Stomach (tissue), 8 donors: ENCODE measurements at regions not wholly inside any gene's neighbourhood (a gene's known extent, or its start where the extent isn't known, plus 50 kb on each side); places are given as distances from the start of the nearest gene placed in this dataset.

ENCODE experiments used
- DNase-seq, 2 donors: peaks; one replicate each; pipeline versions ENCODE4 v3.0.0 to v3.0.0-alpha.2; 2013 to 2019
- H3K27ac ChIP-seq, 5 donors: fragments of 200-600 bp in 4 of 5; sonication (generic) in 4 of 5; one replicate each; pipeline ENCODE4 v1.5.1; 2013 to 2019; ENCODE audit warnings: mild to moderate bottlenecking in 1 of 5, moderate library complexity in 1 of 5
- H3K27me3 ChIP-seq, 3 donors: fragments of 200-600 bp; sonication (generic); one replicate each; pipeline ENCODE4 v1.5.1; 2017 to 2019; ENCODE audit warnings: mixed run types in 1 of 3
- H3K36me3 ChIP-seq, 4 donors: fragments of 200-600 bp; sonication (generic); 1 replicate in 3 of 4; 2 replicates in 1 of 4; pipeline ENCODE4 v1.5.1; 2016 to 2019
- H3K4me1 ChIP-seq, 4 donors: fragments of 200-600 bp; sonication (generic); one replicate each; pipeline ENCODE4 v1.5.1; 2016 to 2019
- H3K4me3 ChIP-seq, 4 donors: fragments of 200-600 bp; sonication (generic) in 3 of 4; one replicate each; pipeline ENCODE4 v1.5.1; 2016 to 2019; ENCODE audit warnings: mild to moderate bottlenecking in 1 of 4
- H3K9me3 ChIP-seq, 4 donors: fragments of 200-600 bp; sonication (generic); one replicate each; pipeline ENCODE4 v1.5.1; 2016 to 2019
- CTCF ChIP-seq, 7 experiments: fragments of 450-650 bp in 4 of 7; fragments of 200-600 bp in 3 of 7; sonication (generic) in 3 of 7; IDR thresholded peaks; one replicate each; pipeline ENCODE4 v1.5.1; 2016 to 2019; ENCODE audit warnings: antibody characterized with exemption in 7 of 7, control low read depth in 2 of 7, mild to moderate bottlenecking in 1 of 7
- EP300 ChIP-seq: sonication (generic); formaldehyde crosslinking; IDR thresholded peaks from one replicate; pipeline ENCODE4 v1.6.1; 2017; ENCODE audit warnings: antibody characterized with exemption
- POLR2A ChIP-seq, 4 donors: fragments of 450-650 bp; IDR thresholded peaks; one replicate each; pipeline ENCODE4 v1.6.1; 2016; ENCODE audit warnings: antibody characterized with exemption in 4 of 4, control low read depth in 2 of 4, mild to moderate bottlenecking in 1 of 4, moderate library complexity in 1 of 4
- POLR2AphosphoS5 ChIP-seq, 3 donors: sonication (generic); formaldehyde crosslinking; IDR thresholded peaks; one replicate each; pipeline ENCODE4 v1.6.1; 2016; ENCODE audit warnings: antibody characterized with exemption in 3 of 3
- WGBS, 5 donors: extraction: QIAGEN DNeasy Blood & Tissue Kit in 3 of 5; methylation state at CpG; one replicate each; pipeline versions ENCODE4 v1.1.5 to v1.1.7; 2013 to 2018; 5-methylcytosine and 5-hydroxymethylcytosine counted together
- intact Hi-C: fragments of 100-400 bp; cut with DNase I; formaldehyde crosslinking; loops from one replicate; pipeline ENCODE4 v1.15.1; 2023; ENCODE audit warnings: low total_unique reads
- donor health status: healthy with polysubstance abuse.
- donor health status: Bipolar disorder and iron deficiency.
- donor health status: healthy.

- H3K4me3 ChIP-seq, result no peak overlapping the region
- 84 to 96% (median 89%) methylated on average over 1 of the region's 1 CpG for WGBS, 5 donors
- no peak for DNase-seq
- peaks cover 0 to 19% (median 16%) of the 10 kb centered on the region in 4 donors for H3K9me3 ChIP-seq
- H3K27me3 ChIP-seq, result peaks cover 0 to 17% (median 0%) of the 10 kb centered on the region in 3 donors
- intact Hi-C loops, result no loop called here
- H3K4me1 ChIP-seq, result no peaks in the 10 kb centered on the region
- H3K36me3 ChIP-seq, result no peaks in the 10 kb centered on the region
- no peak overlapping the region for H3K27ac ChIP-seq
- TF ChIP-seq CTCF (IDR thresholded peaks at IDR 0.05) (no peak), POLR2A (IDR thresholded peaks at IDR 0.05) (no peak), POLR2AphosphoS5 (IDR thresholded peaks at IDR 0.05) (no peak), EP300 (no peak)
These were observed 611.6 kb upstream of the CADM1 start for GRCh38 chr11:116115801-116116200.

GRCh38 chr11:116114198-116114651, 610.0 kb upstream of the CADM1 start:
- peaks cover 0 to 15% (median 0%) of the 10 kb centered on the region in 3 donors for H3K27me3 ChIP-seq
- DNase-seq, result no peak
- no peak for TF ChIP-seq CTCF (IDR thresholded peaks at IDR 0.05)
- no peak for TF ChIP-seq POLR2AphosphoS5 (IDR thresholded peaks at IDR 0.05)
- no peak for TF ChIP-seq POLR2A (IDR thresholded peaks at IDR 0.05)
- TF ChIP-seq EP300, result no peak
- peaks cover 0 to 19% (median 16%) of the 10 kb centered on the region in 4 donors for H3K9me3 ChIP-seq
- H3K27ac ChIP-seq, result no peak overlapping the region
- no peaks in the 10 kb centered on the region for H3K4me1 ChIP-seq
- no peaks in the 10 kb centered on the region for H3K36me3 ChIP-seq
- intact Hi-C loops, result no loop called here
- 78 to 92% (median 83%) methylated on average over 8 of the region's 8 CpGs for WGBS, 5 donors
- no peak overlapping the region for H3K4me3 ChIP-seq

- WGBS, 5 donors, result 55 to 68% (median 61%) methylated on average over 9 of the region's 9 CpGs
- H3K27ac ChIP-seq, result no peak overlapping the region
- intact Hi-C loops, result no loop called here
- H3K4me1 ChIP-seq, result no peaks in the 10 kb centered on the region
- H3K4me3 ChIP-seq, result no peak overlapping the region
- no peak for DNase-seq
- TF ChIP-seq CTCF (IDR thresholded peaks at IDR 0.05) (no peak), POLR2AphosphoS5 (IDR thresholded peaks at IDR 0.05) (no peak), EP300 (no peak), POLR2A (IDR thresholded peaks at IDR 0.05) (no peak)
- H3K36me3 ChIP-seq, result no peaks in the 10 kb centered on the region
- peaks cover 0 to 19% (median 16%) of the 10 kb centered on the region in 4 donors for H3K9me3 ChIP-seq
- H3K27me3 ChIP-seq, result peaks cover 0 to 2% (median 0%) of the 10 kb centered on the region in 3 donors
These were observed 608.1 kb upstream of the CADM1 start for GRCh38 chr11:116112087-116112935.

DNA sequence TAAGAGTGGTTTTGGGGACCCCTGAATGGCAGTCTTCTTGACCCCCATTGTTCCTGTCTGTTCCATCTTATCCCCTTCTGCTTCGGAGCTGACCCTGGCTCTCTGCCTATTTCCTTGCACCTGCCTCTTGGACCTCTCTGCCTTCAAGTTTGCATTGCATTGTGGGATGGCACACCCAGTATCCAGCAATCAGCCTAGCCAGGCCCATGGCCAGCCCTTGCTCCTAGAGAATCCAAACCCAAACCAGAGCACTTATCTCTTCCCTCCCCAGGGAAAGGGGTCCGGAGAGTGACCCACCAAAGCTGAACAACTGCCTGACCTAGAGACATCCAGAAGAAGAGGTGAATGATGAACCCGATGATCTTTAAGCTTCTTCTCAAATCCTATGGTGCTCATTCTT, 607.3 kb upstream of the CADM1 start:
- Histone ChIP-seq H3K27ac (no peak overlapping the region), H3K9me3 (peaks cover 0 to 19% (median 16%) of the 10 kb centered on the region in 4 donors), H3K27me3 (no peaks in the 10 kb centered on the region), H3K4me3 (no peak overlapping the region), H3K36me3 (no peaks in the 10 kb centered on the region), H3K4me1 (no peaks in the 10 kb centered on the region)
- no peak for TF ChIP-seq POLR2A (IDR thresholded peaks at IDR 0.05)
- intact Hi-C loops, result no loop called here
- no peak for DNase-seq
- WGBS, 5 donors, result 80 to 88% (median 81%) methylated on average over 3 of the region's 3 CpGs

- Histone ChIP-seq H3K4me3 (no peak overlapping the region), H3K27ac (no peak overlapping the region), H3K36me3 (no peaks in the 10 kb centered on the region), H3K4me1 (no peaks in the 10 kb centered on the region), H3K27me3 (no peaks in the 10 kb centered on the region), H3K9me3 (peaks cover 0 to 19% (median 16%) of the 10 kb centered on the region in 4 donors)
- no peak for DNase-seq
- WGBS, 5 donors, result 63 to 97% (median 91%) methylated on average over 1 of the region's 1 CpG
- intact Hi-C loops, result no loop called here
- TF ChIP-seq CTCF (IDR thresholded peaks at IDR 0.05) (no peak), EP300 (no peak), POLR2A (IDR thresholded peaks at IDR 0.05) (no peak), POLR2AphosphoS5 (IDR thresholded peaks at IDR 0.05) (no peak)
These were observed 606.6 kb upstream of the CADM1 start for GRCh38 chr11:116110802-116111201.
